GM23338 (cell line): ENCODE measurements at regions not wholly inside any gene's neighbourhood (a gene's known extent, or its start where the extent isn't known, plus 50 kb on each side); places are given as distances from the start of the nearest gene placed in this dataset.
A peak's percentile ranks its signal among the peaks of the same experiment; 100 is the strongest.

Source experiments
- ATAC-seq: fragments of 200-7000 bp; cut with Tn5 transposase; 3 replicates; pipeline ENCODE4 v1.9.1; 2020
- DNase-seq: peaks from one replicate; pipeline ENCODE4 v3.0.0-alpha.2; 2015; ENCODE audit warnings: low spot score
- H2AFZ ChIP-seq: fragments of 200-600 bp; sonication (generic); 2 replicates; pipeline ENCODE4 v1.8.0; 2016; ENCODE audit warnings: antibody characterized with exemption, mild to moderate bottlenecking, moderate library complexity
- H3F3A ChIP-seq: fragments of 200-600 bp; sonication (generic); replicated peaks from 2 replicates; pipeline ENCODE4 v1.8.0; 2017; ENCODE audit warnings: antibody characterized with exemption, mixed run types, low read depth
- H3K27ac ChIP-seq: fragments of 200-600 bp; sonication (generic); 2 replicates; pipeline ENCODE4 v1.6.1; 2016; ENCODE audit warnings: low read depth
- H3K27me3 ChIP-seq: fragments of 200-600 bp; sonication (generic); 2 replicates; pipeline ENCODE4 v1.8.0; 2016; ENCODE audit warnings: mild to moderate bottlenecking, mixed run types, moderate library complexity; ENCODE audit not compliant: insufficient read depth
- H3K36me3 ChIP-seq: fragments of 200-600 bp; sonication (generic); 2 replicates; pipeline ENCODE4 v1.8.0; 2016; ENCODE audit warnings: mild to moderate bottlenecking; ENCODE audit not compliant: insufficient read depth
- H3K4me1 ChIP-seq: fragments of 200-600 bp; sonication (generic); 2 replicates; pipeline ENCODE4 v1.8.0; 2016; ENCODE audit warnings: mild to moderate bottlenecking, moderate library complexity; ENCODE audit not compliant: insufficient read depth
- H3K4me2 ChIP-seq: fragments of 200-600 bp; sonication (generic); 2 replicates; pipeline ENCODE4 v1.7.1; 2017; ENCODE audit warnings: mixed run types
- H3K4me3 ChIP-seq: fragments of 200-600 bp; sonication (generic); 2 replicates; pipeline ENCODE4 v1.6.1; 2016; ENCODE audit warnings: mixed run types
- H3K79me2 ChIP-seq: fragments of 200-600 bp; sonication (generic); replicated peaks from 2 replicates; pipeline ENCODE4 v1.8.0; 2017; ENCODE audit warnings: mild to moderate bottlenecking; ENCODE audit not compliant: insufficient read depth
- H3K9me2 ChIP-seq: fragments of 200-600 bp; sonication (generic); 2 replicates; pipeline ENCODE4 v1.8.0; 2017; ENCODE audit not compliant: insufficient read depth
- H4K20me1 ChIP-seq: fragments of 200-600 bp; sonication (generic); replicated peaks from 2 replicates; pipeline ENCODE4 v1.8.0; 2017; ENCODE audit warnings: mild to moderate bottlenecking; ENCODE audit not compliant: insufficient read depth
- H3K27ac Mint-ChIP-seq: 2 replicates; pipeline ENCODE4 v1.8.0; 2020; ENCODE audit warnings: inconsistent platforms, mild to moderate bottlenecking, moderate library complexity, mixed read lengths
- H3K27me3 Mint-ChIP-seq: 3 replicates; pipeline ENCODE4 v1.8.0; 2022; ENCODE audit warnings: low read depth, mild to moderate bottlenecking, moderate library complexity, mixed read lengths, inconsistent platforms; ENCODE audit not compliant: insufficient read depth, poor library complexity
- H3K36me3 Mint-ChIP-seq: 3 replicates; pipeline ENCODE4 v1.8.0; 2021; ENCODE audit warnings: low read depth, mild to moderate bottlenecking, inconsistent platforms, moderate library complexity, mixed read lengths
- H3K4me1 Mint-ChIP-seq: 3 replicates; pipeline ENCODE4 v1.8.0; 2020; ENCODE audit warnings: mild to moderate bottlenecking, inconsistent platforms, mixed read lengths
- H3K4me3 Mint-ChIP-seq: 3 replicates; pipeline ENCODE4 v1.8.0; 2021; ENCODE audit warnings: moderate library complexity, mild to moderate bottlenecking, inconsistent platforms, mixed read lengths
- H3K9me3 Mint-ChIP-seq: 3 replicates; pipeline ENCODE4 v1.8.0; 2020; ENCODE audit warnings: moderate library complexity, mild to moderate bottlenecking, inconsistent platforms, mixed read lengths
- CREB1 ChIP-seq: fragments of 250-450 bp; sonication (Bioruptor Pico); IDR thresholded peaks from 2 replicates; pipeline ENCODE4 v1.5.0; 2020; ENCODE audit warnings: low read depth, mild to moderate bottlenecking, moderate library complexity
- ETS1 ChIP-seq: IDR thresholded peaks from 2 replicates; pipeline ENCODE4 v1.6.1; 2016; ENCODE audit warnings: antibody characterized with exemption
- EZH2 ChIP-seq: fragments of 200-600 bp; sonication (generic); IDR thresholded peaks from one replicate; pipeline ENCODE4 v1.8.0; 2017; ENCODE audit warnings: antibody characterized with exemption, mild to moderate bottlenecking, low read depth; ENCODE audit not compliant: unreplicated experiment
- EZH2phosphoT487 ChIP-seq: fragments of 200-600 bp; sonication (generic); IDR thresholded peaks from one replicate; pipeline ENCODE4 v1.8.1; 2018; ENCODE audit warnings: antibody characterized with exemption; ENCODE audit not compliant: unreplicated experiment
- JUNB ChIP-seq: IDR thresholded peaks from one replicate; pipeline ENCODE4 v1.6.1; 2016; ENCODE audit warnings: antibody characterized with exemption; ENCODE audit not compliant: unreplicated experiment
- NANOG ChIP-seq: IDR thresholded peaks from 2 replicates; pipeline ENCODE4 v1.6.1; 2016; ENCODE audit warnings: antibody characterized with exemption, borderline replicate concordance
- POLR2AphosphoS5 ChIP-seq: IDR thresholded peaks from 2 replicates; pipeline ENCODE4 v1.6.1; 2016; ENCODE audit warnings: antibody characterized with exemption, low read depth
- REST ChIP-seq: IDR thresholded peaks from one replicate; pipeline ENCODE4 v1.6.1; 2018; ENCODE audit warnings: antibody characterized with exemption; ENCODE audit not compliant: unreplicated experiment
- STAT1 ChIP-seq: IDR thresholded peaks from one replicate; pipeline ENCODE4 v1.6.1; 2016; ENCODE audit warnings: antibody characterized with exemption; ENCODE audit not compliant: unreplicated experiment
- ZNF114 ChIP-seq: fragments of 250-450 bp; sonication (Bioruptor Pico); IDR thresholded peaks from 2 replicates; pipeline ENCODE4 v1.5.0; 2020; ENCODE audit warnings: mild to moderate bottlenecking, moderate library complexity
- ZNF331 ChIP-seq: fragments of 250-450 bp; sonication (Bioruptor Pico); IDR thresholded peaks from 2 replicates; pipeline ENCODE4 v1.5.0; 2020; ENCODE audit warnings: low read depth, mild to moderate bottlenecking, moderate library complexity
- TF ChIP-seq, protein P1 (sequence below), 2 experiments: fragments of 200-600 bp in 1 of 2; sonication (generic) in 1 of 2; conservative IDR thresholded peaks; 2 replicates each; pipeline versions ENCODE4 v1.5.1 to v1.6.1; 2016 to 2017; ENCODE audit warnings: antibody characterized with exemption in 2 of 2, low read depth in 2 of 2, mild to moderate bottlenecking in 2 of 2, moderate library complexity in 1 of 2

GRCh38 chr1:191993549-191993948 lies 164.7 kb upstream of the RGS18 start:
- Histone ChIP-seq H2AFZ (peak overlapping the region; percentile 82; the same call in 1 of the 2 replicates), H3K27ac (no peak overlapping the region), H3K4me2 (no peak overlapping the region), H3F3A (no peaks in the 10 kb centered on the region), H4K20me1 (no peaks in the 10 kb centered on the region), H3K9me2 (no peaks in the 10 kb centered on the region), H3K4me1 (no peaks in the 10 kb centered on the region), H3K27me3 (no peaks in the 10 kb centered on the region), H3K36me3 (no peaks in the 10 kb centered on the region), H3K79me2 (no peaks in the 10 kb centered on the region), H3K4me3 (no peak overlapping the region)
- H3K27me3 Mint-ChIP-seq = no peaks in the 10 kb centered on the region
- TF ChIP-seq STAT1 = no peak
- TF ChIP-seq, protein P1, sequence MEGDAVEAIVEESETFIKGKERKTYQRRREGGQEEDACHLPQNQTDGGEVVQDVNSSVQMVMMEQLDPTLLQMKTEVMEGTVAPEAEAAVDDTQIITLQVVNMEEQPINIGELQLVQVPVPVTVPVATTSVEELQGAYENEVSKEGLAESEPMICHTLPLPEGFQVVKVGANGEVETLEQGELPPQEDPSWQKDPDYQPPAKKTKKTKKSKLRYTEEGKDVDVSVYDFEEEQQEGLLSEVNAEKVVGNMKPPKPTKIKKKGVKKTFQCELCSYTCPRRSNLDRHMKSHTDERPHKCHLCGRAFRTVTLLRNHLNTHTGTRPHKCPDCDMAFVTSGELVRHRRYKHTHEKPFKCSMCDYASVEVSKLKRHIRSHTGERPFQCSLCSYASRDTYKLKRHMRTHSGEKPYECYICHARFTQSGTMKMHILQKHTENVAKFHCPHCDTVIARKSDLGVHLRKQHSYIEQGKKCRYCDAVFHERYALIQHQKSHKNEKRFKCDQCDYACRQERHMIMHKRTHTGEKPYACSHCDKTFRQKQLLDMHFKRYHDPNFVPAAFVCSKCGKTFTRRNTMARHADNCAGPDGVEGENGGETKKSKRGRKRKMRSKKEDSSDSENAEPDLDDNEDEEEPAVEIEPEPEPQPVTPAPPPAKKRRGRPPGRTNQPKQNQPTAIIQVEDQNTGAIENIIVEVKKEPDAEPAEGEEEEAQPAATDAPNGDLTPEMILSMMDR (conservative IDR thresholded peaks at IDR 0.05; ENCODE audit: low read depth in 2 of 2) = peak; percentile 58 to 75
- no peaks in the 10 kb centered on the region for H3K4me1 Mint-ChIP-seq
- no peak overlapping the region for H3K27ac Mint-ChIP-seq
- no peak overlapping the region for H3K4me3 Mint-ChIP-seq
- no peaks in the 10 kb centered on the region for H3K9me3 Mint-ChIP-seq
- H3K36me3 Mint-ChIP-seq = no peaks in the 10 kb centered on the region
- peak; percentile 71 for ATAC-seq
- DNase-seq = peak; percentile 59

GRCh38 chr1:192002063-192002462 lies 156.2 kb upstream of the RGS18 start:
- no peaks in the 10 kb centered on the region for H3K36me3 Mint-ChIP-seq
- H3K4me3 Mint-ChIP-seq = no peak overlapping the region
- Histone ChIP-seq H2AFZ (no peak overlapping the region), H3K27me3 (no peaks in the 10 kb centered on the region), H3K4me2 (no peak overlapping the region), H3K9me2 (no peaks in the 10 kb centered on the region), H3K4me3 (no peak overlapping the region), H4K20me1 (no peaks in the 10 kb centered on the region), H3K4me1 (no peaks in the 10 kb centered on the region), H3K79me2 (no peaks in the 10 kb centered on the region), H3K36me3 (no peaks in the 10 kb centered on the region), H3F3A (no peaks in the 10 kb centered on the region), H3K27ac (no peak overlapping the region)
- no peaks in the 10 kb centered on the region for H3K4me1 Mint-ChIP-seq
- H3K9me3 Mint-ChIP-seq = no peaks in the 10 kb centered on the region
- ATAC-seq (no peak), DNase-seq (peak; percentile 2)
- H3K27me3 Mint-ChIP-seq = no peaks in the 10 kb centered on the region
- no peak overlapping the region for H3K27ac Mint-ChIP-seq
- TF ChIP-seq ZNF331 (CRISPR knock-in tag) = no peak
- no peak for TF ChIP-seq ZNF114 (CRISPR knock-in tag)
- TF ChIP-seq NANOG = no peak
- TF ChIP-seq EZH2 = no peak
- TF ChIP-seq REST = no peak
- no peak for TF ChIP-seq POLR2AphosphoS5
- TF ChIP-seq JUNB = no peak
- no peak for TF ChIP-seq STAT1
- no peak for TF ChIP-seq ETS1
- no peak for TF ChIP-seq EZH2phosphoT487
- TF ChIP-seq CREB1 = no peak
